HEK293 (cell line): ENCODE measurements at regions not wholly inside any gene's neighbourhood (a gene's known extent, or its start where the extent isn't known, plus 50 kb on each side); places are given as distances from the start of the nearest gene placed in this dataset.

Source experiments
- CTCF ChIP-seq: fragments of 450-650 bp; formaldehyde crosslinking; IDR thresholded peaks from 2 replicates; pipeline ENCODE4 v1.5.1; 2016; ENCODE audit warnings: missing biosample characterization, missing genetic modification characterization
- GFI1B ChIP-seq: fragments of 450-650 bp; formaldehyde crosslinking; IDR thresholded peaks from 2 replicates; pipeline ENCODE4 v1.5.1; 2016; ENCODE audit warnings: missing biosample characterization, missing genetic modification characterization
- ZIC2 ChIP-seq: fragments of 450-650 bp; formaldehyde crosslinking; IDR thresholded peaks from 2 replicates; pipeline ENCODE4 v1.5.1; 2016; ENCODE audit warnings: missing biosample characterization, missing genetic modification characterization
- ZNF501 ChIP-seq: fragments of 450-650 bp; formaldehyde crosslinking; IDR thresholded peaks from 2 replicates; pipeline ENCODE4 v1.5.1; 2016; ENCODE audit warnings: missing biosample characterization, missing genetic modification characterization

GRCh38 chr5:8473827-8474568 lies 605.0 kb downstream of the MTRR start:
- no peak for TF ChIP-seq CTCF (tag by site-specific recombination)
- TF ChIP-seq ZIC2, result no peak
- TF ChIP-seq GFI1B, result no peak
- no peak for TF ChIP-seq ZNF501 (tag by site-specific recombination)
